ENCODE measurements at regions not wholly inside any gene's neighbourhood (a gene's known extent, or its start where the extent isn't known, plus 50 kb on each side); places are given as distances from the start of the nearest gene placed in this dataset.

GRCh38 chr4:156098805-156099204 lies 145.1 kb upstream of the CTSO start:
- no peaks in the 10 kb centered on the region for H3K9me3 Mint-ChIP-seq
- no peaks in the 10 kb centered on the region for H3K36me3 Mint-ChIP-seq (ENCODE audit: low read depth)
- DNase-seq: no peak
- no peak overlapping the region for H3K4me3 Mint-ChIP-seq
- H3K4me1 Mint-ChIP-seq: no peaks in the 10 kb centered on the region
- no peak overlapping the region for H3K27ac Mint-ChIP-seq
- H3K27me3 Mint-ChIP-seq (ENCODE audit: low read depth, poor library complexity): no peaks in the 10 kb centered on the region
- no peak for TF ChIP-seq CTCF (IDR thresholded peaks at IDR 0.05)

GRCh38 chr4:156085100-156085499 lies 131.4 kb upstream of the CTSO start:
- Mint-ChIP-seq H3K9me3 (no peaks in the 10 kb centered on the region), H3K4me1 (no peaks in the 10 kb centered on the region), H3K27ac (no peak overlapping the region), H3K36me3 (ENCODE audit: low read depth) (no peaks in the 10 kb centered on the region), H3K4me3 (no peak overlapping the region), H3K27me3 (ENCODE audit: low read depth, poor library complexity) (peaks cover 6% of the 10 kb centered on the region)
- TF ChIP-seq CTCF (IDR thresholded peaks at IDR 0.05): no peak
- DNase-seq: no peak

GRCh38 chr4:156084373-156084772 lies 130.7 kb upstream of the CTSO start:
- Mint-ChIP-seq H3K4me1 (no peaks in the 10 kb centered on the region), H3K36me3 (ENCODE audit: low read depth) (no peaks in the 10 kb centered on the region), H3K27me3 (ENCODE audit: low read depth, poor library complexity) (peaks cover 6% of the 10 kb centered on the region), H3K27ac (no peak overlapping the region), H3K4me3 (no peak overlapping the region), H3K9me3 (no peaks in the 10 kb centered on the region)
- no peak for DNase-seq
- TF ChIP-seq CTCF (IDR thresholded peaks at IDR 0.05): no peak

- Mint-ChIP-seq H3K4me3 (no peak overlapping the region), H3K4me1 (no peaks in the 10 kb centered on the region), H3K27ac (no peak overlapping the region), H3K9me3 (peaks cover 22% of the 10 kb centered on the region), H3K36me3 (ENCODE audit: low read depth) (no peaks in the 10 kb centered on the region), H3K27me3 (ENCODE audit: low read depth, poor library complexity) (no peaks in the 10 kb centered on the region)
- DNase-seq: no peak
- TF ChIP-seq CTCF (IDR thresholded peaks at IDR 0.05): no peak
Observed at GRCh38 chr4:156073976-156074375, 120.3 kb upstream of the CTSO start.

- no peak for DNase-seq
- Mint-ChIP-seq H3K4me1 (no peaks in the 10 kb centered on the region), H3K27ac (no peak overlapping the region), H3K36me3 (ENCODE audit: low read depth) (no peaks in the 10 kb centered on the region), H3K4me3 (no peak overlapping the region), H3K27me3 (ENCODE audit: low read depth, poor library complexity) (no peaks in the 10 kb centered on the region), H3K9me3 (no peaks in the 10 kb centered on the region)
- TF ChIP-seq CTCF (IDR thresholded peaks at IDR 0.05): no peak
Observed at GRCh38 chr4:156060661-156061060, 107.0 kb upstream of the CTSO start.

GRCh38 chr4:156053174-156053573 lies 99.5 kb upstream of the CTSO start:
- Mint-ChIP-seq H3K27me3 (ENCODE audit: low read depth, poor library complexity) (no peaks in the 10 kb centered on the region), H3K9me3 (no peaks in the 10 kb centered on the region), H3K36me3 (ENCODE audit: low read depth) (no peaks in the 10 kb centered on the region), H3K4me1 (no peaks in the 10 kb centered on the region), H3K27ac (no peak overlapping the region), H3K4me3 (no peak overlapping the region)
- DNase-seq: no peak
- TF ChIP-seq CTCF (IDR thresholded peaks at IDR 0.05): no peak
